ENCODE measurements at regions not wholly inside any gene's neighbourhood (a gene's known extent, or its start where the extent isn't known, plus 50 kb on each side); places are given as distances from the start of the nearest gene placed in this dataset.

- Histone ChIP-seq H3K4me1 (ENCODE audit: control insufficient read depth in 5 of 5, insufficient read depth in 5 of 5, low read length in 5 of 5) (no peaks in the 10 kb centered on the region), H3K27me3 (ENCODE audit: control insufficient read depth in 3 of 3, insufficient read depth in 3 of 3, low read length in 2 of 3) (no peaks in the 10 kb centered on the region), H3K9ac (ENCODE audit: insufficient read depth in 1 of 2, low read length in 2 of 2) (no peak overlapping the region), H3K4me3 (no peak overlapping the region), H3K9me3 (ENCODE audit: control insufficient read depth in 4 of 4, insufficient read depth in 3 of 4, low read length in 3 of 4) (no peaks in the 10 kb centered on the region), H3K27ac (ENCODE audit: low read depth in 1 of 2, low read length in 1 of 2) (no peak overlapping the region), H3K36me3 (ENCODE audit: control insufficient read depth in 4 of 4, insufficient read depth in 4 of 4, low read length in 4 of 4) (no peaks in the 10 kb centered on the region)
- DNase-seq: no peak
- TF ChIP-seq, protein P1, sequence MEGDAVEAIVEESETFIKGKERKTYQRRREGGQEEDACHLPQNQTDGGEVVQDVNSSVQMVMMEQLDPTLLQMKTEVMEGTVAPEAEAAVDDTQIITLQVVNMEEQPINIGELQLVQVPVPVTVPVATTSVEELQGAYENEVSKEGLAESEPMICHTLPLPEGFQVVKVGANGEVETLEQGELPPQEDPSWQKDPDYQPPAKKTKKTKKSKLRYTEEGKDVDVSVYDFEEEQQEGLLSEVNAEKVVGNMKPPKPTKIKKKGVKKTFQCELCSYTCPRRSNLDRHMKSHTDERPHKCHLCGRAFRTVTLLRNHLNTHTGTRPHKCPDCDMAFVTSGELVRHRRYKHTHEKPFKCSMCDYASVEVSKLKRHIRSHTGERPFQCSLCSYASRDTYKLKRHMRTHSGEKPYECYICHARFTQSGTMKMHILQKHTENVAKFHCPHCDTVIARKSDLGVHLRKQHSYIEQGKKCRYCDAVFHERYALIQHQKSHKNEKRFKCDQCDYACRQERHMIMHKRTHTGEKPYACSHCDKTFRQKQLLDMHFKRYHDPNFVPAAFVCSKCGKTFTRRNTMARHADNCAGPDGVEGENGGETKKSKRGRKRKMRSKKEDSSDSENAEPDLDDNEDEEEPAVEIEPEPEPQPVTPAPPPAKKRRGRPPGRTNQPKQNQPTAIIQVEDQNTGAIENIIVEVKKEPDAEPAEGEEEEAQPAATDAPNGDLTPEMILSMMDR (IDR thresholded peaks at IDR 0.05; ENCODE audit: control extremely low read depth, extremely low read depth): no peak
- 89 to 93% methylated on average over 7 of the region's 7 CpGs for WGBS, 2 donors
- no peak for ATAC-seq (ENCODE audit: insufficient read depth, low FRiP score)
Observed at GRCh38 chr1:40914927-40915569, 52.9 kb upstream of the CITED4 start.

DNA sequence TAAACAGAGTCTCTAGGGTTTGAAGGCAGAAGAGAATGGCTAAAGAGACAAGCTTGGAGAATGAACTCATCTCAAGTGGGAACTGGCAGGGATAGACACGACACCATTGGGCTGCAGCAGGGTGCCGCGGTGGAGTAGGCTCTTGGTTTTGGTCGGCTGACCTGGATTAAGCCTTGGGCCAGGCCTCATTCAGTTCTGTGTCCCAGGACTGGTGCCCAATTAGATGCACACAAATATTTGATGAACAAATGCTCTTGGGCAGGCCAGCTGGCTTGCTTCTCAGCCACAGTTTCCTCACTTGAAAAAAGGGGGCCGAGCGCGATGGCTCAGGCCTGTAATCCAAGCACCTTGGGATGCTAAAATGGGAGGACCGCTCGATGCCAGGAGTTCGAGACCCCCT lies 53.4 kb upstream of the CITED4 start:
- Histone ChIP-seq H3K9ac (ENCODE audit: insufficient read depth in 1 of 2, low read length in 2 of 2) (no peak overlapping the region), H3K27ac (ENCODE audit: low read depth in 1 of 2, low read length in 1 of 2) (no peak overlapping the region), H3K36me3 (ENCODE audit: control insufficient read depth in 4 of 4, insufficient read depth in 4 of 4, low read length in 4 of 4) (no peaks in the 10 kb centered on the region), H3K4me1 (ENCODE audit: control insufficient read depth in 5 of 5, insufficient read depth in 5 of 5, low read length in 5 of 5) (no peaks in the 10 kb centered on the region), H3K9me3 (ENCODE audit: control insufficient read depth in 4 of 4, insufficient read depth in 3 of 4, low read length in 3 of 4) (no peaks in the 10 kb centered on the region), H3K27me3 (ENCODE audit: control insufficient read depth in 3 of 3, insufficient read depth in 3 of 3, low read length in 2 of 3) (no peaks in the 10 kb centered on the region), H3K4me3 (no peak overlapping the region)
- TF ChIP-seq, protein P1 (IDR thresholded peaks at IDR 0.05; ENCODE audit: control extremely low read depth, extremely low read depth): no peak
- ATAC-seq (ENCODE audit: insufficient read depth, low FRiP score): no peak
- 84 to 90% methylated on average over 10 of the region's 10 CpGs for WGBS, 2 donors
- DNase-seq: no peak

DNA sequence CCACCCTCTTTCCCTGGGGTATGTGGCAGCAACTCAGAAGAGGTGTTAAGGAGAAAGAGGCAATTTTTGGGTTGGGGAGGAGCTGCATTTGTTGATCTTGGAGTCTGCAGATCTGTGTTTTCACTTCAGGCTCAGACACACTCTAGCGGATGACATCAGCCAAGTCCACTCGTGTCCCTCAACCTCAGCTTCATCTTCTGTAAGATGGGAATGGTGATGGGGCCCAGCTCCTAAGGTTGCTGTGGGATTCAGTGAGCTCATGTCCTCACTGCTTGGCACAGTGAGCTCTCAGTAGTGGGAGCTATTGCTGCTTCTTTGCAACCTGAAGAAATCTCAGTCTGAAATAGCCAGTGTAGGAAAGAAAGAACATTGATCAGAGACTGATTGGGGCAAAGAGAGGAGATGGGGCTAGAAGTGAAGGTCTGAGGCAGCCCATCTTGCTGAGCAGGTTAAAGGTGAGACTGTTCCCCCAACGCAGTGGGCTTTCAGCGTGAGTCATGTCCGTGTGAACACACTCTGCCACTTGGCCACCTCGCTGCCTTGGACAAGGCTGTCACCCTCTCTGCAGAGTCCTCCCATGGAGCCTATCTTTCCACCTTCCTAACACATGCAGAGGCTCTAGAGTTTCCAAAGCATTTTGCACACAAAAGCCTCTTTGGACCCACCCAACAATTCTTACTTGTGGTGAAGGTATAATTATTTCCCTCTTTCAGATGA lies 56.0 kb upstream of the CITED4 start:
- H3K27me3 ChIP-seq (ENCODE audit: control insufficient read depth in 3 of 3, insufficient read depth in 3 of 3, low read length in 2 of 3): no peaks in the 10 kb centered on the region
- no peaks in the 10 kb centered on the region for H3K9me3 ChIP-seq (ENCODE audit: control insufficient read depth in 4 of 4, insufficient read depth in 3 of 4, low read length in 3 of 4)
- no peak overlapping the region for H3K27ac ChIP-seq (ENCODE audit: low read depth in 1 of 2, low read length in 1 of 2)
- H3K9ac ChIP-seq (ENCODE audit: insufficient read depth in 1 of 2, low read length in 2 of 2): no peak overlapping the region
- no peak overlapping the region for H3K4me3 ChIP-seq
- DNase-seq (no peak), ATAC-seq (ENCODE audit: insufficient read depth, low FRiP score) (no peak)
- 78 to 83% methylated on average over 6 of the region's 6 CpGs for WGBS, 2 donors
- no peaks in the 10 kb centered on the region for H3K4me1 ChIP-seq (ENCODE audit: control insufficient read depth in 5 of 5, insufficient read depth in 5 of 5, low read length in 5 of 5)
- TF ChIP-seq, protein P1 (IDR thresholded peaks at IDR 0.05; ENCODE audit: control extremely low read depth, extremely low read depth): no peak
- H3K36me3 ChIP-seq (ENCODE audit: control insufficient read depth in 4 of 4, insufficient read depth in 4 of 4, low read length in 4 of 4): no peaks in the 10 kb centered on the region

All from lung (tissue), 11 donors.